Tibial nerve (tissue), 4 donors: ENCODE measurements at regions not wholly inside any gene's neighbourhood (a gene's known extent, or its start where the extent isn't known, plus 50 kb on each side); places are given as distances from the start of the nearest gene placed in this dataset. TPM values are rescaled to one million over a fixed set of nuclear protein-coding genes. Genes with fewer than 3 reads are reported as not detected.

ENCODE experiments used
- DNase-seq, 2 donors: peaks; one replicate each; pipeline ENCODE4 v3.0.0-alpha.2; 2019; ENCODE audit warnings: low spot score in 2 of 2
- H3K27ac ChIP-seq, 4 donors: fragments of 200-600 bp; sonication (generic) in 3 of 4; one replicate each; pipeline ENCODE4 v1.5.1; 2017 to 2019; ENCODE audit warnings: mild to moderate bottlenecking in 1 of 4
- H3K27me3 ChIP-seq, 2 donors: fragments of 200-600 bp; sonication (generic) in 1 of 2; one replicate each; pipeline versions ENCODE4 v1.5.1 to v1.6.0; 2017 to 2019
- H3K36me3 ChIP-seq, 3 donors: fragments of 200-600 bp; sonication (generic); one replicate each; pipeline ENCODE4 v1.5.1; 2018 to 2019
- H3K4me1 ChIP-seq, 4 donors: fragments of 200-600 bp; sonication (generic) in 3 of 4; one replicate each; pipeline ENCODE4 v1.5.1; 2017 to 2019
- H3K4me3 ChIP-seq, 4 donors: fragments of 200-600 bp; sonication (generic) in 3 of 4; one replicate each; pipeline ENCODE4 v1.5.1; 2017 to 2019; ENCODE audit warnings: mild to moderate bottlenecking in 1 of 4, moderate library complexity in 1 of 4
- H3K9me3 ChIP-seq, 4 donors: fragments of 200-600 bp; sonication (generic) in 3 of 4; one replicate each; pipeline ENCODE4 v1.5.1; 2017 to 2019
- EP300 ChIP-seq, 2 donors: sonication (generic); formaldehyde crosslinking; IDR thresholded peaks; one replicate each; pipeline ENCODE4 v1.6.1; 2017; ENCODE audit warnings: antibody characterized with exemption in 2 of 2, mild to moderate bottlenecking in 1 of 2
- POLR2A ChIP-seq, 2 donors: fragments of 450-650 bp; IDR thresholded peaks; one replicate each; pipeline ENCODE4 v1.6.1; 2017; ENCODE audit warnings: antibody characterized with exemption in 2 of 2, mild to moderate bottlenecking in 2 of 2, moderate library complexity in 2 of 2
- WGBS, 2 donors: methylation state at CpG; one replicate each; pipeline ENCODE4 v1.1.5; 2018; 5-methylcytosine and 5-hydroxymethylcytosine counted together
- small RNA-seq: library from RNA; depleted of rRNA; stranded (forward); fragments of <200 nt; gene quantifications from one replicate; pipeline ENCODE3, GENCODE V24; 2016
- TF ChIP-seq, protein P1 (sequence below), 5 experiments: fragments of 200-600 bp in 3 of 5; fragments of 450-650 bp in 2 of 5; sonication (generic) in 3 of 5; IDR thresholded peaks; one replicate each; pipeline ENCODE4 v1.5.1; 2016 to 2019; ENCODE audit warnings: antibody characterized with exemption in 5 of 5, mild to moderate bottlenecking in 3 of 5, moderate library complexity in 2 of 5

DNA sequence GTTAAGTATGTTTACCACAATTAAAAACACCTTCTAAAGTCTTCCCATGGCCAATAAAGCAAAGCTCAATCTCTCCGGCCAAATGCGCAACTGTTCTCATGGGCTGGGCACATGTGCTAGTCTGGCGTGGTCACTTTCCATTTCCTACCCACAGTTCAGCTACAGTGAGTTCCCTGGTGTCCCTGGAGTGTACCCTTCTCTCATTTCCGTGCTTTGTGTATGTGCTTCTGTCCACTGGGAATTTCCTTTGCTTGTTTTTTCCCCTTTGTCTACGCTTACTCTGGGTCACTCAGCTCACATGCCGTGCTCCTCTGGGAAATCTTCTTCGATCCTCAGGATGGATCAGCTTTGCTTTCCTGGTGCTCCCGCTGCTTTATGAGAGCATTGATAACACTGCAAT lies 69.6 kb upstream of the GYPC start:
- no peaks in the 10 kb centered on the region for H3K27me3 ChIP-seq
- H3K9me3 ChIP-seq, result no peaks in the 10 kb centered on the region
- TF ChIP-seq POLR2A (IDR thresholded peaks at IDR 0.05) (no peak), EP300 (IDR thresholded peaks at IDR 0.05) (no peak)
- TF ChIP-seq, protein P1, sequence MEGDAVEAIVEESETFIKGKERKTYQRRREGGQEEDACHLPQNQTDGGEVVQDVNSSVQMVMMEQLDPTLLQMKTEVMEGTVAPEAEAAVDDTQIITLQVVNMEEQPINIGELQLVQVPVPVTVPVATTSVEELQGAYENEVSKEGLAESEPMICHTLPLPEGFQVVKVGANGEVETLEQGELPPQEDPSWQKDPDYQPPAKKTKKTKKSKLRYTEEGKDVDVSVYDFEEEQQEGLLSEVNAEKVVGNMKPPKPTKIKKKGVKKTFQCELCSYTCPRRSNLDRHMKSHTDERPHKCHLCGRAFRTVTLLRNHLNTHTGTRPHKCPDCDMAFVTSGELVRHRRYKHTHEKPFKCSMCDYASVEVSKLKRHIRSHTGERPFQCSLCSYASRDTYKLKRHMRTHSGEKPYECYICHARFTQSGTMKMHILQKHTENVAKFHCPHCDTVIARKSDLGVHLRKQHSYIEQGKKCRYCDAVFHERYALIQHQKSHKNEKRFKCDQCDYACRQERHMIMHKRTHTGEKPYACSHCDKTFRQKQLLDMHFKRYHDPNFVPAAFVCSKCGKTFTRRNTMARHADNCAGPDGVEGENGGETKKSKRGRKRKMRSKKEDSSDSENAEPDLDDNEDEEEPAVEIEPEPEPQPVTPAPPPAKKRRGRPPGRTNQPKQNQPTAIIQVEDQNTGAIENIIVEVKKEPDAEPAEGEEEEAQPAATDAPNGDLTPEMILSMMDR (IDR thresholded peaks at IDR 0.05), result no peak
- H3K4me3 ChIP-seq, result no peak overlapping the region
- WGBS, 2 donors, result 73 to 81% methylated on average over 8 of the region's 8 CpGs
- H3K36me3 ChIP-seq, result no peaks in the 10 kb centered on the region
- no peaks in the 10 kb centered on the region for H3K4me1 ChIP-seq
- DNase-seq, result no peak
- no peak overlapping the region for H3K27ac ChIP-seq

DNA sequence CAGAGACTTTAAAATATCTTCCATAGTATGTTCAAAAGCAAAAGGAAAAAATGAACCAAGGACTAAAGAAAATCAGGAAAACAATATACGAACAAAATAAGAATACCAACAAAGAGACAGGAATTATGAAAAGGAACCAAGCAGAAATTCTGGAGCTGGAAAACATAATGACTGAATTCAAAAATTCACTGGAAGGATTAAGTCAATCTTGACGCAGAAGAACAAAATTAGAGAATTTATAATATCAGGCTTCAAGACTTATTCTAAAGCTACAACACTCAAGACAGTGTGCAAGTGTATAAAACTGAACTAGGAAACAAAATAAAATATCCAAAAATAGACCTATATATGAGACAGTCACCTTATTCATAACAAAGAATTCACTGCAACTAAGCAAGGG lies 56.9 kb upstream of the GYPC start:
- no peaks in the 10 kb centered on the region for H3K27me3 ChIP-seq
- H3K4me3 ChIP-seq, result no peak overlapping the region
- H3K4me1 ChIP-seq, result no peaks in the 10 kb centered on the region
- TF ChIP-seq EP300 (IDR thresholded peaks at IDR 0.05) (no peak), POLR2A (IDR thresholded peaks at IDR 0.05) (no peak)
- TF ChIP-seq, protein P1 (IDR thresholded peaks at IDR 0.05), result no peak
- H3K9me3 ChIP-seq, result peaks cover 0 to 31% (median 6%) of the 10 kb centered on the region in 4 donors
- H3K27ac ChIP-seq, result no peak overlapping the region
- no peaks in the 10 kb centered on the region for H3K36me3 ChIP-seq
- WGBS, 2 donors, result 93 to 98% methylated on average over 2 of the region's 2 CpGs
- DNase-seq, result no peak

DNA sequence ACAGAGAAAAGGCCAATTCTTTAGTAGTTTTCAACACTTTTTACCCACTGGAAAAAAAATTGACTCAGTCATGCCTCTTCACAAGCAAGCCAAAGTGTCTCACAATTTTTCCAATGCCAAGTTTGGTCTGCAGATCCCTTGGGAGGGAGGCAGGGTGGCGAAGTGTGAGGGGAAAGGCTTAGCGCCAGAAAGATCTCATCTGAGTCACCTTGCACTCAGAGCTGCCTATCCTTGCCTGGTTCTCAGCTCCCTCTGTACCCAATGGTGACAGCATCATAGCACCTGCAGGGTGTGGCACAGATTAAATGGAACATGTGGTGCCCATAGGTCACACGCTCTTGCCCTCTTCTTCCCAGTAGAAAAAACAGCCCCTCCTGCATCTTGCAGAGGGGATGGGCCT lies 55.2 kb upstream of the GYPC start:
- H3K36me3 ChIP-seq, result no peaks in the 10 kb centered on the region
- peaks cover 0 to 46% (median 7%) of the 10 kb centered on the region in 4 donors for H3K9me3 ChIP-seq
- WGBS, 2 donors, result 83 to 90% methylated on average over 3 of the region's 3 CpGs
- H3K4me1 ChIP-seq, result no peaks in the 10 kb centered on the region
- no peaks in the 10 kb centered on the region for H3K27me3 ChIP-seq
- no peak for TF ChIP-seq POLR2A (IDR thresholded peaks at IDR 0.05)
- TF ChIP-seq, protein P1 (IDR thresholded peaks at IDR 0.05), result no peak
- no peak for TF ChIP-seq EP300 (IDR thresholded peaks at IDR 0.05)
- H3K27ac ChIP-seq, result no peak overlapping the region
- no peak overlapping the region for H3K4me3 ChIP-seq
- no peak for DNase-seq

DNA sequence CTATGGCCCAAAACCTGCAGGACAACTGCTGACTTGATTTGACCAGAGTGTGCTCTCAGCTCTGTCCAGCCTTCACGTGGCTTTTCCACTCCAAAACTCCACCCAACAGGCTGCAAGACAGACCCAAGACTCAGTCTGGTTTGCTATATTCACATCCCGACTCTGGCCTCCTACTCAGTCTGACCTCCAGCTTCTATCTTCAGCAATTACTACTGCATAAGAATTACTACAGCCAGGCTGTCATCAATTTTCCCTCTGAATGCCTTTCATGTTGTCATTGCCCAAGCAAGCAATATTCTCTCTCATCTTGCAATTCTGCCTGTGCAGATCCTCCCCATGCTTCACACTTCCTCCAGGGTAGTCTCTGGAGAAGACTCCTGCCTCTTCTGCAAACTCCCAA lies 53.6 kb upstream of the GYPC start:
- H3K36me3 ChIP-seq, result no peaks in the 10 kb centered on the region
- DNase-seq, result no peak
- H3K27ac ChIP-seq, result no peak overlapping the region
- no peaks in the 10 kb centered on the region for H3K4me1 ChIP-seq
- 47 to 51% methylated on average over 2 of the region's 2 CpGs for WGBS, 2 donors
- no peaks in the 10 kb centered on the region for H3K27me3 ChIP-seq
- H3K4me3 ChIP-seq, result no peak overlapping the region
- TF ChIP-seq, protein P1 (IDR thresholded peaks at IDR 0.05), result no peak
- TF ChIP-seq EP300 (IDR thresholded peaks at IDR 0.05), result no peak
- TF ChIP-seq POLR2A (IDR thresholded peaks at IDR 0.05), result no peak
- peaks cover 0 to 57% (median 7%) of the 10 kb centered on the region in 4 donors for H3K9me3 ChIP-seq

Small RNA genes lying in the stretch of these regions (small RNA-seq; reads per million reads assigned to genes)
- gene AC097499.1 (not detected), gene RNU6-259P (not detected)
